ENCODE measurements at regions not wholly inside any gene's neighbourhood (a gene's known extent, or its start where the extent isn't known, plus 50 kb on each side); places are given as distances from the start of the nearest gene placed in this dataset.

DNA sequence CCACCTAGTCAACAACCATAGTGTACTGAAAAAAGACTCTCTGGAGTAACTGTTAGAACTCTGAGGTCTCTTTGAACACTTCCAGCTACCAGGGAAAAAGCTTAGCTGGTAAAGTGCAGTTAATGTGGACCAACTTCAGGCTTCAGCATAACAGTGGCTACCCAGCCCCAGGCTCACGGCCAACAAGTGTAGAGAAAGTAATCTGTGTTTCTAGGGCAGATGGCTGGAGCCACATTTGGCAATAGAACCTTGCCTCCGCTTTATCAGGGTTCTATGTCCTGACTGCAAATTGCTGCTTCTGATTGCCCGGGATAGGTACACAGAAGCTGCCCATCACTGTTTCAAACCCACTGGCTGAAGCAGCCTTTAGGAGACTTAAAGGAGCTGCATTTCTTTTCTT is 76.0 kb upstream of the SIMC1 start:
- TF ChIP-seq POLR2A (IDR thresholded peaks at IDR 0.05): no peak
- TF ChIP-seq, protein P1, sequence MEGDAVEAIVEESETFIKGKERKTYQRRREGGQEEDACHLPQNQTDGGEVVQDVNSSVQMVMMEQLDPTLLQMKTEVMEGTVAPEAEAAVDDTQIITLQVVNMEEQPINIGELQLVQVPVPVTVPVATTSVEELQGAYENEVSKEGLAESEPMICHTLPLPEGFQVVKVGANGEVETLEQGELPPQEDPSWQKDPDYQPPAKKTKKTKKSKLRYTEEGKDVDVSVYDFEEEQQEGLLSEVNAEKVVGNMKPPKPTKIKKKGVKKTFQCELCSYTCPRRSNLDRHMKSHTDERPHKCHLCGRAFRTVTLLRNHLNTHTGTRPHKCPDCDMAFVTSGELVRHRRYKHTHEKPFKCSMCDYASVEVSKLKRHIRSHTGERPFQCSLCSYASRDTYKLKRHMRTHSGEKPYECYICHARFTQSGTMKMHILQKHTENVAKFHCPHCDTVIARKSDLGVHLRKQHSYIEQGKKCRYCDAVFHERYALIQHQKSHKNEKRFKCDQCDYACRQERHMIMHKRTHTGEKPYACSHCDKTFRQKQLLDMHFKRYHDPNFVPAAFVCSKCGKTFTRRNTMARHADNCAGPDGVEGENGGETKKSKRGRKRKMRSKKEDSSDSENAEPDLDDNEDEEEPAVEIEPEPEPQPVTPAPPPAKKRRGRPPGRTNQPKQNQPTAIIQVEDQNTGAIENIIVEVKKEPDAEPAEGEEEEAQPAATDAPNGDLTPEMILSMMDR (IDR thresholded peaks at IDR 0.05): no peak

All from lower leg skin (tissue), 3 donors.